GM12878 (cell line): ENCODE measurements at regions not wholly inside any gene's neighbourhood (a gene's known extent, or its start where the extent isn't known, plus 50 kb on each side); places are given as distances from the start of the nearest gene placed in this dataset.

ENCODE experiments used
- ATAC-seq: fragments of 200-7000 bp; cut with Tn5 transposase; 3 replicates; pipeline ENCODE4 v1.9.1; 2020; ENCODE audit warnings: mild to moderate bottlenecking, moderate library complexity
- BruUV-seq: library from RNA; stranded (reverse); fragments of 400-500 nt; replicated peaks from 2 replicates; lab custom pipeline; 2021; lab: Mats Ljungman, UMichigan
- CTCF ChIA-PET: fragments of 300-600 bp; sonication (Branson Sonifier 250); formaldehyde crosslinking; extraction: SDS; loops from one replicate; lab custom pipeline; 2021; ENCODE audit warnings: inconsistent platforms; lab: Yijun Ruan, JAX
- POLR2A ChIA-PET: fragments of 350-600 bp; formaldehyde crosslinking; extraction: SDS; loops from one replicate; lab custom pipeline; 2021; ENCODE audit warnings: inconsistent platforms; lab: Charles Lee
- RAD21 ChIA-PET: fragments of 300-600 bp; sonication (Branson Sonifier 250); formaldehyde crosslinking; loops from one replicate; lab custom pipeline; 2023; ENCODE audit warnings: antibody characterized with exemption; ENCODE audit not compliant: unreplicated experiment; lab: Charles Lee
- SMC1A ChIA-PET: fragments of 300-600 bp; sonication (Branson Sonifier 250); formaldehyde crosslinking; loops from one replicate; lab custom pipeline; 2023; ENCODE audit not compliant: unreplicated experiment, uncharacterized antibody; lab: Charles Lee
- DNase-seq: peaks from one replicate; pipeline ENCODE4 v3.0.0-alpha.2; 2011; ENCODE audit warnings: low read depth, low spot score
- FAIRE-seq: peaks from 3 replicates; lab custom pipeline; 2011; peaks lifted over from hg19 to GRCh38; lab: Jason Lieb, UNC
- H2AFZ ChIP-seq: 2 replicates; pipeline ENCODE4 v1.6.0; 2011; ENCODE audit warnings: low read depth, low read length, control low read depth; ENCODE audit not compliant: control insufficient read depth
- H3K27ac ChIP-seq: 2 replicates; pipeline ENCODE4 v1.5.1; 2011; ENCODE audit warnings: control low read depth; ENCODE audit not compliant: control insufficient read depth, insufficient read depth
- H3K27me3 ChIP-seq, 2 experiments: replicated peaks in 1 of 2; 2 replicates each; pipeline versions ENCODE4 v1.6.0 to v1.6.1; 2011; ENCODE audit warnings: low read length in 1 of 2; ENCODE audit not compliant: control insufficient read depth in 2 of 2, insufficient read depth in 2 of 2
- H3K36me3 ChIP-seq, 2 experiments: 2 replicates each; pipeline ENCODE4 v1.5.1; 2011; ENCODE audit warnings: low read length in 1 of 2; ENCODE audit not compliant: control insufficient read depth in 2 of 2, insufficient read depth in 2 of 2
- H3K4me1 ChIP-seq: 2 replicates; pipeline ENCODE4 v1.6.1; 2011; ENCODE audit warnings: mild to moderate bottlenecking, low read length, moderate library complexity, mixed read lengths; ENCODE audit not compliant: control insufficient read depth, insufficient read depth
- H3K4me2 ChIP-seq: 2 replicates; pipeline ENCODE4 v1.6.0; 2011; ENCODE audit warnings: control low read depth; ENCODE audit not compliant: control insufficient read depth, insufficient read depth
- H3K4me3 ChIP-seq: fragments of 200-600 bp; sonication (generic); 2 replicates; pipeline ENCODE4 v1.5.1; 2016
- H3K79me2 ChIP-seq: 2 replicates; pipeline ENCODE4 v1.6.0; 2011; ENCODE audit warnings: low read length; ENCODE audit not compliant: control insufficient read depth, insufficient read depth
- H3K9ac ChIP-seq: 2 replicates; pipeline ENCODE4 v1.8.0; 2011; ENCODE audit warnings: low read length, control low read depth, mixed read lengths; ENCODE audit not compliant: control insufficient read depth, insufficient read depth
- H3K9me3 ChIP-seq: replicated peaks from 3 replicates; pipeline ENCODE4 v1.5.1; 2011; ENCODE audit warnings: mild to moderate bottlenecking, low read length; ENCODE audit not compliant: control insufficient read depth, insufficient read depth
- H4K20me1 ChIP-seq: 2 replicates; pipeline ENCODE4 v1.6.0; 2011; ENCODE audit not compliant: control insufficient read depth, insufficient read depth
- ATF3 ChIP-seq: IDR thresholded peaks from 2 replicates; pipeline ENCODE4 v1.6.1; 2011; ENCODE audit warnings: low read depth, mild to moderate bottlenecking, low read length, moderate library complexity, borderline replicate concordance; ENCODE audit errors: extremely low read depth
- BCL11A ChIP-seq: IDR thresholded peaks from 2 replicates; pipeline ENCODE4 v1.6.1; 2011; ENCODE audit warnings: low read depth, low read length
- CEBPZ ChIP-seq: fragments of 150-350 bp; IDR thresholded peaks from 2 replicates; pipeline ENCODE4 v1.6.1; 2016; ENCODE audit warnings: low read depth, low read length
- CREB1 ChIP-seq: IDR thresholded peaks from 2 replicates; pipeline ENCODE4 v1.6.1; 2012; ENCODE audit warnings: low read depth, mild to moderate bottlenecking, inconsistent platforms
- ETV6 ChIP-seq, 2 experiments: fragments of 450-650 bp in 1 of 2; IDR thresholded peaks in 1 of 2; conservative IDR thresholded peaks in 1 of 2; 2 replicates each; pipeline ENCODE4 v1.6.1; 2014; ENCODE audit warnings: antibody characterized with exemption in 1 of 2, borderline replicate concordance in 1 of 2, low read depth in 1 of 2, mild to moderate bottlenecking in 1 of 2, moderate library complexity in 1 of 2
- GABPA ChIP-seq: IDR thresholded peaks from 2 replicates; pipeline ENCODE4 v1.6.1; 2014; ENCODE audit warnings: antibody characterized with exemption, low read depth, mild to moderate bottlenecking, inconsistent platforms
- HCFC1 ChIP-seq: fragments of 150-350 bp; IDR thresholded peaks from 2 replicates; pipeline ENCODE4 v1.6.1; 2014; ENCODE audit warnings: low read length
- HDGF ChIP-seq: fragments of 450-650 bp; IDR thresholded peaks from 2 replicates; pipeline ENCODE4 v1.6.1; 2016; ENCODE audit warnings: antibody characterized with exemption
- KDM1A ChIP-seq: fragments of 200-600 bp; sonication (generic); IDR thresholded peaks from 2 replicates; pipeline ENCODE4 v1.6.1; 2016; ENCODE audit warnings: borderline replicate concordance
- MTA2 ChIP-seq: fragments of 450-650 bp; IDR thresholded peaks from 2 replicates; pipeline ENCODE4 v1.6.1; 2016; ENCODE audit warnings: low read depth, mild to moderate bottlenecking, moderate library complexity
- POLR2AphosphoS5 ChIP-seq: IDR thresholded peaks from 2 replicates; pipeline ENCODE4 v1.6.1; 2011; ENCODE audit warnings: mild to moderate bottlenecking, low read length, inconsistent platforms
- RUNX3 ChIP-seq: IDR thresholded peaks from 2 replicates; pipeline ENCODE4 v1.6.1; 2012; ENCODE audit warnings: low read length, inconsistent platforms
- SMAD1 ChIP-seq: fragments of 450-650 bp; IDR thresholded peaks from 2 replicates; pipeline ENCODE4 v1.6.1; 2018; ENCODE audit warnings: mild to moderate bottlenecking, low read depth; ENCODE audit not compliant: partially characterized antibody
- SREBF1 ChIP-seq: IDR thresholded peaks from 2 replicates; pipeline ENCODE4 v1.6.1; 2012; ENCODE audit warnings: mild to moderate bottlenecking, low read length
- STAT1 ChIP-seq: fragments of 450-650 bp; conservative IDR thresholded peaks from 2 replicates; pipeline ENCODE4 v1.6.1; 2014; ENCODE audit warnings: antibody characterized with exemption, mild to moderate bottlenecking
- TCF12 ChIP-seq: IDR thresholded peaks from 2 replicates; pipeline ENCODE4 v1.6.1; 2011; ENCODE audit warnings: low read depth, mild to moderate bottlenecking, low read length
- WGBS: methylation state at CpG from one replicate; pipeline ENCODE4 v1.1.6; 2016; ENCODE audit warnings: low lambda C conversion rate; ENCODE audit not compliant: insufficient replicate concordance, insufficient coverage; ENCODE audit errors: missing lambda C conversion rate; 5-methylcytosine and 5-hydroxymethylcytosine counted together
- in situ Hi-C: fragments of 300-500 bp; cut with MboI; formaldehyde crosslinking; loops from 9 replicates; pipeline ENCODE4 v1.14.3; 2018; ENCODE audit warnings: mixed read lengths
- intact Hi-C: fragments of 100-400 bp; cut with micrococcal nuclease; formaldehyde crosslinking; loops from one replicate; pipeline ENCODE4 v1.14.2; 2022; ENCODE audit not compliant: unreplicated experiment
- TF ChIP-seq, protein P1 (sequence below): fragments of 450-650 bp; IDR thresholded peaks from 2 replicates; pipeline ENCODE4 v1.6.1; 2018; ENCODE audit warnings: borderline replicate concordance, mild to moderate bottlenecking; ENCODE audit not compliant: partially characterized antibody

DNA sequence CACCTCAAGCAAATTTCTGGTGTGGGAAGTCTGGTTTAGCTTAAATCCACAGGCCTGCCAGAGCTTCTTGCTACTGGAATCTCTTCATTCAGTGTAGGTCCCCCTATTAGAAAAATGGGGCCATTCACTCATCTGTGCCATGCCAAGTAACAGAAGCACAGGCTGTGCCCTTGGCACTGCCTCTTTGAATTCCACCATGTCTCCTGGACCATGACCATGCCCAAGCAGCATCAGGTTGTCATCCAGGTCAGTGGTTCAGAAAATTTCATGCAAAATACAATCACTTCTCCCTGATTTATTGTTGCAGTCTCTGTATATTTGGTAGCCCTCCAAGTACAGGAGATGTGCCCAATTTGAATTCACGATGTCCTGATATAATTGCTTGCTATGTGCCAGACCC, 602.1 kb upstream of the ZNF385D start:
- no peak for FAIRE-seq
- in situ Hi-C loops = no loop called here
- CTCF ChIA-PET = no interaction called here

More for the DNA sequence above, 602.1 kb upstream of the ZNF385D start:
- H3K36me3 ChIP-seq = no peaks in the 10 kb centered on the region
- H3K9me3 ChIP-seq = no peaks in the 10 kb centered on the region
- intact Hi-C loops = no loop called here
- POLR2A ChIA-PET = no interaction called here
- RAD21 ChIA-PET = no interaction called here
- no peak overlapping the region for H3K4me2 ChIP-seq
- no peaks in the 10 kb centered on the region; a peak in 1 of 4 replicates for H3K27me3 ChIP-seq
- ATAC-seq = no peak
- WGBS = 0% methylated on average over 1 of the region's 1 CpG
- no peak overlapping the region for H2AFZ ChIP-seq
- SMC1A ChIA-PET = no interaction called here
- no peak overlapping the region for H3K9ac ChIP-seq
- DNase-seq = no peak
- H3K4me1 ChIP-seq = no peaks in the 10 kb centered on the region
- no peak overlapping the region for H3K4me3 ChIP-seq
- H3K27ac ChIP-seq = no peak overlapping the region
- no peaks in the 10 kb centered on the region for H3K79me2 ChIP-seq
- TF ChIP-seq HDGF (no peak), CREB1 (no peak), TCF12 (no peak), STAT1 (no peak), POLR2AphosphoS5 (no peak), CEBPZ (no peak), MTA2 (no peak), BCL11A (no peak), KDM1A (no peak), HCFC1 (no peak), SREBF1 (no peak), GABPA (no peak), ATF3 (no peak), RUNX3 (no peak), ETV6 (conservative IDR thresholded peaks at IDR 0.05 in 1 of 2, IDR thresholded peaks at IDR 0.05 in 1 of 2; ENCODE audit: borderline replicate concordance in 1 of 2, low read depth in 1 of 2) (no peak), SMAD1 (no peak)
- TF ChIP-seq, protein P1, sequence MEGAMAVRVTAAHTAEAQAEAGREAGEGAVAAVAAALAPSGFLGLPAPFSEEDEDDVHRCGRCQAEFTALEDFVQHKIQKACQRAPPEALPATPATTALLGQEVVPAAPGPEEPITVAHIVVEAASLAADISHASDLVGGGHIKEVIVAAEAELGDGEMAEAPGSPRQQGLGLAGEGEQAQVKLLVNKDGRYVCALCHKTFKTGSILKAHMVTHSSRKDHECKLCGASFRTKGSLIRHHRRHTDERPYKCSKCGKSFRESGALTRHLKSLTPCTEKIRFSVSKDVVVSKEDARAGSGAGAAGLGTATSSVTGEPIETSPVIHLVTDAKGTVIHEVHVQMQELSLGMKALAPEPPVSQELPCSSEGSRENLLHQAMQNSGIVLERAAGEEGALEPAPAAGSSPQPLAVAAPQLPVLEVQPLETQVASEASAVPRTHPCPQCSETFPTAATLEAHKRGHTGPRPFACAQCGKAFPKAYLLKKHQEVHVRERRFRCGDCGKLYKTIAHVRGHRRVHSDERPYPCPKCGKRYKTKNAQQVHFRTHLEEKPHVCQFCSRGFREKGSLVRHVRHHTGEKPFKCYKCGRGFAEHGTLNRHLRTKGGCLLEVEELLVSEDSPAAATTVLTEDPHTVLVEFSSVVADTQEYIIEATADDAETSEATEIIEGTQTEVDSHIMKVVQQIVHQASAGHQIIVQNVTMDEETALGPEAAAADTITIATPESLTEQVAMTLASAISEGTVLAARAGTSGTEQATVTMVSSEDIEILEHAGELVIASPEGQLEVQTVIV = no peak
- no TSS peak for BruUV-seq
- H4K20me1 ChIP-seq = no peaks in the 10 kb centered on the region
